MM.1S (cell line): ENCODE measurements at regions not wholly inside any gene's neighbourhood (a gene's known extent, or its start where the extent isn't known, plus 50 kb on each side); places are given as distances from the start of the nearest gene placed in this dataset.

Experiments used
- DNase-seq: peaks from one replicate; pipeline ENCODE4 v3.0.0-alpha.2; 2015
- H2AFZ ChIP-seq: fragments of 300-600 bp; sonication (generic); 2 replicates; pipeline ENCODE4 v1.6.0; 2016; ENCODE audit warnings: antibody characterized with exemption, low read length
- H3F3A ChIP-seq: fragments of 300-600 bp; sonication (generic); 2 replicates; pipeline ENCODE4 v1.6.1; 2016; ENCODE audit warnings: mild to moderate bottlenecking, antibody characterized with exemption, low read length, moderate library complexity, mixed read lengths; ENCODE audit not compliant: insufficient read depth
- H3K27ac ChIP-seq: fragments of 300-600 bp; sonication (generic); 2 replicates; pipeline ENCODE4 v1.5.1; 2016; ENCODE audit warnings: mild to moderate bottlenecking, low read length
- H3K27me3 ChIP-seq: fragments of 300-600 bp; sonication (generic); replicated peaks from 2 replicates; pipeline ENCODE4 v1.6.0; 2016; ENCODE audit warnings: low read length; ENCODE audit not compliant: insufficient read depth
- H3K36me3 ChIP-seq: fragments of 300-600 bp; sonication (generic); replicated peaks from 2 replicates; pipeline ENCODE4 v1.6.1; 2016; ENCODE audit warnings: mild to moderate bottlenecking, low read length, mixed read lengths; ENCODE audit not compliant: insufficient read depth
- H3K4me1 ChIP-seq: fragments of 300-600 bp; sonication (generic); 2 replicates; pipeline ENCODE4 v1.6.1; 2016; ENCODE audit warnings: low read length, mixed read lengths
- H3K4me2 ChIP-seq: fragments of 300-600 bp; sonication (generic); 2 replicates; pipeline ENCODE4 v1.6.0; 2016; ENCODE audit warnings: low read depth, low read length
- H3K4me3 ChIP-seq: fragments of 300-600 bp; sonication (generic); 2 replicates; pipeline ENCODE4 v1.5.1; 2016; ENCODE audit warnings: low read length, mixed read lengths
- H3K79me2 ChIP-seq: fragments of 300-600 bp; sonication (generic); 2 replicates; pipeline ENCODE4 v1.6.1; 2016; ENCODE audit warnings: mixed run types, low read length, mixed read lengths
- H3K9ac ChIP-seq: fragments of 300-600 bp; sonication (generic); 2 replicates; pipeline ENCODE4 v1.6.1; 2016; ENCODE audit warnings: low read length, mixed read lengths
- H3K9me2 ChIP-seq: fragments of 300-600 bp; sonication (generic); replicated peaks from 2 replicates; pipeline ENCODE4 v1.6.1; 2016; ENCODE audit warnings: mild to moderate bottlenecking, low read length, mixed read lengths; ENCODE audit not compliant: insufficient read depth
- H3K9me3 ChIP-seq: fragments of 300-600 bp; sonication (generic); replicated peaks from 2 replicates; pipeline ENCODE4 v1.6.1; 2016; ENCODE audit warnings: mild to moderate bottlenecking, low read length, mixed read lengths; ENCODE audit not compliant: insufficient read depth
- H4K20me1 ChIP-seq: fragments of 300-600 bp; sonication (generic); 2 replicates; pipeline ENCODE4 v1.6.1; 2016; ENCODE audit warnings: mild to moderate bottlenecking, low read length, moderate library complexity, mixed read lengths; ENCODE audit not compliant: insufficient read depth
- CTCF ChIP-seq: fragments of 300-600 bp; sonication (generic); IDR thresholded peaks from 2 replicates; pipeline ENCODE4 v1.5.1; 2016; ENCODE audit warnings: antibody characterized with exemption, low read length, mixed read lengths
- EZH2 ChIP-seq: fragments of 300-600 bp; sonication (generic); optimal IDR thresholded peaks from 2 replicates; pipeline ENCODE3; 2017; ENCODE audit warnings: low read depth, mild to moderate bottlenecking, antibody characterized with exemption, low read length, mixed read lengths
- EZH2phosphoT487 ChIP-seq: fragments of 300-600 bp; sonication (generic); IDR thresholded peaks from 2 replicates; pipeline ENCODE4 v1.6.1; 2018; ENCODE audit warnings: antibody characterized with exemption, low read length

DNA sequence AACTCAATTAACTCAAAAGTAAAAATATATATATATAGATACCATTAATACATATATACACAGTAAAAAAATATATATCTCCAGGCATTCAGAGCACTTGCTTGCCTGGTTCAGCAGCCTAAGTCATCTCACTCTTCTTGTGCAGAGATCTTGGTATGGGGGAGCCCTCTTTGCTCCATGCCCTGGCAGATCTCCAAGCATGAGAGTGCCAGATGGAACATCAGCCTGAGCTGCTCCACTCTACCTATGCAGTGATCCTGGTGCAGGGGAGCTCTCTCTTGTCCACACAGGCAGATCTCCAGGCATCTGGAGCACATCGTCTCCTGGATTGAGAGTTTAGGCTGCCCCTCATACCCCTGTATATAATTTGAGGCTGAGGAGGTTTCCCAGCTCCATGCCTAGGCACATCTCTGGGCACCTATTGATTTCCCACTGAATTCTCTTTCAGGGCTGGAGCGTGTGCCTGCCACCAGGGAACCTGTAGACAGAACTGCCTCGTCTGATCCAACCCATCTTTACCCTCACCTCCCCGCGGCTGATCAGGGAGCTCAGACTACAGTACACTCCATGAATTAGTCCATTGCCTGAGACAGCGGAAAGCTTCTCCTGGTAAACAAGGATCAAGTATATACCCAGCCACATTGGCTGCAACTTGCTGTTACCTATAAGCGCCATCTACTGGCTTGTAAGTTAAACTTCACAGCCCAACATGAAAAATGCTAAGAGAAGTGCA lies 342.4 kb upstream of the GRIA1 start:
- Histone ChIP-seq H3K9ac (no peak overlapping the region), H3K9me2 (no peaks in the 10 kb centered on the region), H3K79me2 (no peaks in the 10 kb centered on the region), H3K4me3 (no peak overlapping the region), H3K27me3 (no peaks in the 10 kb centered on the region), H3F3A (no peaks in the 10 kb centered on the region), H2AFZ (no peak overlapping the region), H3K27ac (no peak overlapping the region), H3K36me3 (no peaks in the 10 kb centered on the region), H3K4me1 (peaks cover 9% of the 10 kb centered on the region), H4K20me1 (no peaks in the 10 kb centered on the region), H3K9me3 (no peaks in the 10 kb centered on the region), H3K4me2 (no peak overlapping the region)
- TF ChIP-seq EZH2phosphoT487 (no peak), CTCF (peak; percentile 76)
- DNase-seq = peak; percentile 46

DNA sequence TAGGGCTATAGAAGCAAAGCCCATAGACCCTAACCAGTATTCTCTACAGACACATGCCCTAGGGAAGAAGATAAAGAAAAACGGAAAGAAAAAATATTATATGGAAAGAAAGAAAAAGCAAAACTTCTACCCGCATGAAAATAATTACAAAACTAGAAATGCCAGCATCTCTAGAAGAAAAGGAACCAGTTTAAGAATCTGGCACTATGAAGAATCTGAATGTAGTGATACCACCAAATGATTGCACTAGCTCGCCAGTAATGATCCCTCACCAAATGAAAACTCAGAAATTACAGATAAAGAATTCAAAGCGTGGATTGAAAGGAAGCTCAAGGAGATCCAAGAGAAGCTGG lies 341.9 kb upstream of the GRIA1 start:
- Histone ChIP-seq H3K9ac (no peak overlapping the region), H3F3A (no peaks in the 10 kb centered on the region), H4K20me1 (no peaks in the 10 kb centered on the region), H3K9me2 (no peaks in the 10 kb centered on the region), H3K9me3 (no peaks in the 10 kb centered on the region), H3K4me2 (no peak overlapping the region), H3K79me2 (no peaks in the 10 kb centered on the region), H2AFZ (no peak overlapping the region), H3K4me1 (peaks cover 9% of the 10 kb centered on the region), H3K36me3 (no peaks in the 10 kb centered on the region), H3K27me3 (no peaks in the 10 kb centered on the region), H3K4me3 (no peak overlapping the region), H3K27ac (no peak overlapping the region)
- DNase-seq = no peak
- no peak for TF ChIP-seq EZH2
- TF ChIP-seq EZH2phosphoT487 = no peak
- no peak for TF ChIP-seq CTCF

GRCh38 chr5:153151558-153151957 lies 338.9 kb upstream of the GRIA1 start:
- no peaks in the 10 kb centered on the region for H3K9me2 ChIP-seq
- H3K36me3 ChIP-seq = no peaks in the 10 kb centered on the region
- H3K27ac ChIP-seq = no peak overlapping the region
- TF ChIP-seq CTCF = no peak
- TF ChIP-seq EZH2phosphoT487 = no peak
- TF ChIP-seq EZH2 = no peak
- H3K4me3 ChIP-seq = no peak overlapping the region
- no peaks in the 10 kb centered on the region for H4K20me1 ChIP-seq
- H3K79me2 ChIP-seq = no peaks in the 10 kb centered on the region
- no peak overlapping the region for H3K9ac ChIP-seq
- no peaks in the 10 kb centered on the region for H3K9me3 ChIP-seq
- DNase-seq = no peak
- no peaks in the 10 kb centered on the region for H3F3A ChIP-seq
- peaks cover 9% of the 10 kb centered on the region for H3K4me1 ChIP-seq
- H2AFZ ChIP-seq = no peak overlapping the region
- H3K27me3 ChIP-seq = no peaks in the 10 kb centered on the region
- no peak overlapping the region for H3K4me2 ChIP-seq
